HepG2 (cell line): ENCODE measurements at regions not wholly inside any gene's neighbourhood (a gene's known extent, or its start where the extent isn't known, plus 50 kb on each side); places are given as distances from the start of the nearest gene placed in this dataset.

Source experiments
- GMEB1 ChIP-seq: sonication (generic); formaldehyde crosslinking; IDR thresholded peaks from 2 replicates; pipeline ENCODE4 v1.5.1; 2020; ENCODE audit warnings: missing genetic modification reagents, mild to moderate bottlenecking, borderline replicate concordance
- NFYB ChIP-seq: sonication (generic); formaldehyde crosslinking; IDR thresholded peaks from 2 replicates; pipeline ENCODE4 v1.4.0; 2020; ENCODE audit warnings: missing genetic modification reagents
- POLR2AphosphoS5 ChIP-seq: IDR thresholded peaks from 2 replicates; pipeline ENCODE4 v1.6.1; 2012; ENCODE audit warnings: low read depth, low read length
- REST ChIP-seq, 2 experiments: IDR thresholded peaks; 2 replicates each; pipeline ENCODE4 v1.6.1; 2011 to 2012; ENCODE audit warnings: low read length in 2 of 2, borderline replicate concordance in 1 of 2, low read depth in 1 of 2, mild to moderate bottlenecking in 1 of 2, moderate library complexity in 1 of 2
- RNF2 ChIP-seq: fragments of 450-650 bp; conservative IDR thresholded peaks from 2 replicates; pipeline ENCODE4 v1.6.1; 2016; ENCODE audit warnings: low read depth
- SP1 ChIP-seq, 2 experiments: fragments of 450-650 bp in 1 of 2; sonication (generic) in 1 of 2; formaldehyde crosslinking in 1 of 2; IDR thresholded peaks; 2 replicates each; pipeline versions ENCODE4 v1.4.0 to v1.6.1; 2016 to 2020; ENCODE audit warnings: missing genetic modification reagents in 1 of 2
- ZNF670 ChIP-seq: sonication (generic); formaldehyde crosslinking; IDR thresholded peaks from 2 replicates; pipeline ENCODE4 v1.8.0; 2022; ENCODE audit warnings: mild to moderate bottlenecking, missing genetic modification reagents, borderline replicate concordance

- TF ChIP-seq ZNF670 (CRISPR knock-in tag) = no peak
- TF ChIP-seq POLR2AphosphoS5 = no peak
- TF ChIP-seq NFYB = no peak
- no peak for TF ChIP-seq GMEB1
- TF ChIP-seq SP1 (IDR thresholded peaks at IDR 0.05) = no peak
- no peak for TF ChIP-seq SP1 (CRISPR knock-in tag; IDR thresholded peaks at IDR 0.05)
- TF ChIP-seq REST (IDR thresholded peaks at IDR 0.05; ENCODE audit: borderline replicate concordance in 1 of 2, low read depth in 1 of 2, low read length in 2 of 2) = no peak
- no peak for TF ChIP-seq RNF2
Observed at GRCh38 chr18:55900380-55900779, 312.4 kb upstream of the TCF4 start.
